ENCODE measurements at regions not wholly inside any gene's neighbourhood (a gene's known extent, or its start where the extent isn't known, plus 50 kb on each side); places are given as distances from the start of the nearest gene placed in this dataset.

- TF ChIP-seq TAF1 (IDR thresholded peaks at IDR 0.05; ENCODE audit: borderline replicate concordance, insufficient read depth, low read length) (no peak), POLR2AphosphoS5 (IDR thresholded peaks at IDR 0.05; ENCODE audit: low read depth, low read length) (no peak), REST (IDR thresholded peaks at IDR 0.05; ENCODE audit: insufficient read depth in 1 of 2, low read depth in 2 of 2, low read length in 2 of 2) (no peak), SIN3A (IDR thresholded peaks at IDR 0.05; ENCODE audit: borderline replicate concordance, insufficient read depth, low read length) (no peak)
These were observed 83.2 kb upstream of the SYT13 start for GRCh38 chr11:45369313-45369712.
